ENCODE measurements at regions not wholly inside any gene's neighbourhood (a gene's known extent, or its start where the extent isn't known, plus 50 kb on each side); places are given as distances from the start of the nearest gene placed in this dataset.
"Not testable (repeated sequence)": the region's sequence is repeated elsewhere in the genome, so short reads cannot be mapped to it uniquely, and the experiment has no call there.

GRCh38 chr6:148602136-148602535 is 144.7 kb upstream of the UST start:
- FAIRE-seq (no peak), DNase-seq (ENCODE audit: low spot score) (no peak)

GRCh38 chr6:148608199-148608951 is 138.5 kb upstream of the UST start:
- DNase-seq (ENCODE audit: low spot score) (no peak), FAIRE-seq (no peak)

GRCh38 chr6:148611213-148611612 is 135.6 kb upstream of the UST start:
- FAIRE-seq (no peak), DNase-seq (ENCODE audit: low spot score) (no peak)

GRCh38 chr6:148612043-148612442 is 134.8 kb upstream of the UST start:
- no peak for DNase-seq (ENCODE audit: low spot score)
- FAIRE-seq, result no peak

GRCh38 chr6:148614602-148615001 is 132.2 kb upstream of the UST start:
- FAIRE-seq (no peak), DNase-seq (ENCODE audit: low spot score) (no peak)

- FAIRE-seq (no peak), DNase-seq (ENCODE audit: low spot score) (no peak)
These were observed 130.0 kb upstream of the UST start for GRCh38 chr6:148616841-148617240.

- no peak for FAIRE-seq
These were observed 129.3 kb upstream of the UST start for GRCh38 chr6:148617530-148617929.

GRCh38 chr6:148619891-148620290 is 126.9 kb upstream of the UST start:
- FAIRE-seq (no peak), DNase-seq (ENCODE audit: low spot score) (no peak)

More at GRCh38 chr6:148617530-148617929, 129.3 kb upstream of the UST start:
- peak; percentile 14 for DNase-seq (ENCODE audit: low spot score)

- FAIRE-seq (no peak), DNase-seq (ENCODE audit: low spot score) (no peak)
These were observed 126.1 kb upstream of the UST start for GRCh38 chr6:148620579-148621298.

GRCh38 chr6:148625609-148626008 is 121.2 kb upstream of the UST start:
- FAIRE-seq, result no peak

GRCh38 chr6:148628251-148628650 is 118.6 kb upstream of the UST start:
- FAIRE-seq, result no peak
- DNase-seq (ENCODE audit: low spot score), result no peak

More at GRCh38 chr6:148625609-148626008, 121.2 kb upstream of the UST start:
- no peak for DNase-seq (ENCODE audit: low spot score)

- FAIRE-seq (no peak), DNase-seq (ENCODE audit: low spot score) (no peak)
These were observed 117.6 kb upstream of the UST start for GRCh38 chr6:148629181-148629580.

GRCh38 chr6:148629592-148630465 is 117.0 kb upstream of the UST start:
- no peak for FAIRE-seq
- no peak for DNase-seq (ENCODE audit: low spot score)

- DNase-seq (ENCODE audit: low spot score), result no peak
- no peak for FAIRE-seq
These were observed 111.6 kb upstream of the UST start for GRCh38 chr6:148635070-148635743.

- not testable (repeated sequence) for FAIRE-seq; DNase-seq (ENCODE audit: low spot score)
These were observed 105.0 kb upstream of the UST start for GRCh38 chr6:148641836-148642235.

- not testable (repeated sequence) for FAIRE-seq; DNase-seq (ENCODE audit: low spot score)
These were observed 103.6 kb upstream of the UST start for GRCh38 chr6:148643208-148643607.

GRCh38 chr6:148645049-148645448 is 101.8 kb upstream of the UST start:
- not testable (repeated sequence) for DNase-seq (ENCODE audit: low spot score); FAIRE-seq

- FAIRE-seq (no peak), DNase-seq (ENCODE audit: low spot score) (no peak)
These were observed 97.9 kb upstream of the UST start for GRCh38 chr6:148648754-148649453.

GRCh38 chr6:148649454-148649963 is 97.3 kb upstream of the UST start:
- FAIRE-seq (no peak), DNase-seq (ENCODE audit: low spot score) (no peak)

GRCh38 chr6:148650941-148651505 is 95.8 kb upstream of the UST start:
- no peak for FAIRE-seq
- DNase-seq (ENCODE audit: low spot score), result no peak

All from urothelium cell line (cell line).